ENCODE measurements at regions not wholly inside any gene's neighbourhood (a gene's known extent, or its start where the extent isn't known, plus 50 kb on each side); places are given as distances from the start of the nearest gene placed in this dataset.

DNA sequence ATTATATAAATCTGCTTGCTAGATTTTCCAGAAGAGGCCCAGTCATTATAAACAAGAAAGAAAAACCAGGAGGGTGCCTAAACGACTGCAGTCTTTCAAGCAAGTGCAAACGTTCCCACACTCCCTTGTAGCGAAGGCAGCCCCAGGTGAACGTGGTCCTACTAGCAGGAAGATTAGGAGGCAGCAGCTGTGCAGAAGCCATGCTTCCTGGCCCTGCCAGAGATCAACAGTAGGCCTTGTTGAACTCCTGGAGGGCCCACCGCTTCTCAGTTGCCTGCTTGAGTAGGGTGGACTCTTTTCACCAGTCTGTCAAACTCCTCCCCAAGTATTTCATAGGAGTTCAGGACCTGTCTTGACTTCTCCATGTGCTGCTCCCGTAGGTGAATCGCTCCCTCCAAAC, 163.0 kb upstream of the GORAB start:
- TF ChIP-seq CTCF (IDR thresholded peaks at IDR 0.05) (no peak), POLR2A (IDR thresholded peaks at IDR 0.05) (no peak)
